ENCODE measurements at regions not wholly inside any gene's neighbourhood (a gene's known extent, or its start where the extent isn't known, plus 50 kb on each side); places are given as distances from the start of the nearest gene placed in this dataset.

- TF ChIP-seq CTCF (IDR thresholded peaks at IDR 0.05) (no peak), EZH2 (IDR thresholded peaks at IDR 0.05; ENCODE audit: borderline replicate concordance, insufficient read depth, low read depth, low read length, poor library complexity, severe bottlenecking) (no peak)
Measured at GRCh38 chr11:29773656-29774264, 243.1 kb downstream of the KCNA4 start.

All from B cell (primary cell).